ENCODE measurements at regions not wholly inside any gene's neighbourhood (a gene's known extent, or its start where the extent isn't known, plus 50 kb on each side); places are given as distances from the start of the nearest gene placed in this dataset.
"Not testable (repeated sequence)": the region's sequence is repeated elsewhere in the genome, so short reads cannot be mapped to it uniquely, and the experiment has no call there.

DNA sequence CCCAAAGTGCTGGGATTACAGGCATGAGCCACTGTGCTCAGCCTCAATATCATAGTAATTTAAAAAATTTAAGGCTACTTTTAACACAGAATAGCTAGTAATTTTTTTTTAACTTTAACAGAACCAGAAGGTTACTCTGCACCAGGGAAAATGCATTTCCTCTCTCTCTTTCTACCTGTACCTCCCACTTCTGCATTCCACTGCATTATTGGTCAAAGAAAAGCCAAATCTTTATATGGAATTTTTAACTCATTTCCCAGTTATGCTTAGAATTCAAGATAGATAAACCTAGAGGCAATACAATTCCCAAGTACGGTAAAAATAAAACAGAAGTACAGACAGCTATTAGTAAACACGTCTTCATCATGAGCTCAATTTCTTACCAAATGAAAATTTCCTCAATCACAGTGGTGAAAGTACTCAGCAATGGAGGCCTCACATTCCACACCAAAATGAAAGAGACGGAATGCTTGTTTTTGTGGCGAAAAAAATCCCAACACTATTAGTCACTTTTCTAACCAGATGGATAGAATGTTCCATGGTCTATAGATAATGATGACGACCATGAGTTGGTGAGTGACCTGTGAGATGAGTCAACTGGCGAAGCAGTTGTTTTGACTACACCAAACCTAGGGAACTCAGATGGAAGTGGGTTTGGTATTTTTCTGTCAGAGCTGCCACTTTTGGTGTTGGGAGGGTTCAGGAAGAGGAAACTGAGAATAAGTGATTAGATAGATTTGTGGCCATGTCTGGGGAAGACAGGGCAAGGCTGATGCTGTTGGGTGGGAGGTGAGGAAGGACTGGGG, 104.7 kb upstream of the SGK1 start:
- DNase-seq, result no peak

DNA sequence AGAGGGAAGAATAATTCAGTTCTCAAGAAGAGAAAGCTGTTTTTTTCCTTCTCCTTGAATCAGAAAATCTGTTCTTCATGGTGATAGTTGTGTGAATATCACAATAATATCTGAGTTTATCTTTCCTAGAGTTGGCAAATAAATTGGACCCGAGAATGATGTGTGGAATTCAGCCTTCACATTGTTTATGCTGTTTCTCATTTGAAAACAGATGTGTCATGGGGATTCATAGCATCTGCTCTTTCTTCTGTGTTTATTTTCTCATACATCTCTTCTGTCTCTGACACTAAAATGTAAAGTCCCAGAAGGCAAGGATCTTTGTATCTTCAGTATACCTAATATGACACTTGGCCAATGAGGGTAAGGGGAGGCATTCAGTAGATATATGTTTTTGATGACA, 103.6 kb upstream of the SGK1 start:
- no peak for DNase-seq

DNA sequence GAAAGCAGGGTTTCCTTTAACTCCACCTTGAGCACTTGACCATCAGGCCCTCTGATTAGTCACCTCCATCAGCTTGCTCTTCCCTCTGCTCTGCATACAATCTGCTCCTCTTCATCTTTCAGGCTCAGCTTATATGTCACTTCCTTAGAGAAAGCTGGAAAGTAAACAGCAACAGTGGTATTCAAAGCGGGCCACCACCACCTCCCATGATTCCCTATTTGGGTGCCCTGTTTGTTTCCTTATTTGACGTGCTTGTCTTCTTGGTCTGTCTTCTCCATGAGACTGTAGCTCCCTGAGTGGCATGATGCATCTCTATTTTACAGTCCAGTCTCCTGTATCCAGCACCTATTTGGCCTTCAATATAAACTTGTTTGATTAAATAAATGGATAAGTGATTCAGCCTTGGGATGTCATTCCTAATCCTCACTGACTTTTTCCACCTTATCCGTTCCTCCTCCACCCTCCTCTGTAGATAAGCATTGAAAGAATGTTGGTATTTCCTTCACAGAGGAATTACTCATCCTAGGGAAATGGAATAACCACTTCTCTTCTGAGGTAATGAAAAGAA, 102.8 kb upstream of the SGK1 start:
- no peak for DNase-seq

DNA sequence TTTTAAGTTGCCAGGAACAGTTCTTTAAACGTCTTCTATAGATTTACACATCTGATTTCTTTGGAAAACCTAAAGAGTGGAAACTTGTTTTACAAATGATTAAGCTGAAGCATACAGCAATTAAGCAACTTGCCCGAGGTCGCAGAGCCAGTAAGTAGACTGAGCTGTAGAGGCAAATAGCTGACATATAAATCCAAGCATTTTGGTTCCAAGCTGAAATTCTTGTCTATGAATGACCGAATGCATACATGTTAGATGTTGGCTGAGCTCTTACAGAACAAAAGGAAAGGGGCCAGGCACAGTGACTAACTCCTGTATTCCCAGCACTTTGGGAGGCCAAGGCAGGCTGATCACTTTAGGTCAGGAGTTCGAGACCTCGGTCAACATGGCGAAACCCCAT, 101.8 kb upstream of the SGK1 start:
- no peak for DNase-seq

DNA sequence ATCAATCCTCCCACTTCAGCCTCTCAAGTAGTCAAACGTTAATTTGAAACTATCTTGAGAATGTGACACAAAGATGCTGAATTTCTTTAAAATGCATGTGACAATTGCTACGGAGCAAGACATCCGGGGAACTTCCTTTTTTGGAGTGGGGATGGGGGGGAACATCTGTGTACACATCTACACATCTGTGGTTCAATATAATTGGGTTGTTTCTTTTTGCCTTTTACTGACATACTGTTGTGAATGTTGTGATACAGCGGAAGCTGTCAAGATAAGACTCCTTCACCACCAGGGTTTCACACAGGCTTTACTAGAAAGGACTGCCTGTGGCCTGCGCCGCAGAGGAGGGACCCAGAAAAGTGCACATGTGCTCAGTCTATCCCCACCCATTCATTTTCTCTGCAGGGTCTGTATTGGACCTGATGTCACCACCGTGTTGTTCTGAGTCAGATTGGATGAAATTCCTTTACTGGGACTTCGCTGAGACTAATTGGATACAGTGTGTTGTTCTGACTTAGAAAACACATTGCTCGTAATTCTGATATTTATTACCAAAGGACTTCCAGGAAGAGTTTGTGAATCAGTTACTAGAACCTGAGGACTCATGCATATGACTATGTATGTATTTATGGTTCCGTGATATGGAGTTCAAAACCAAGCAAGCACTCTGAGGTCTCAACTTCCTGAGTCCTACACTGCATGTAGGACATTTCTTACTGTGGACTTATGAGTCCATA, 98.7 kb upstream of the SGK1 start:
- DNase-seq, result no peak

DNA sequence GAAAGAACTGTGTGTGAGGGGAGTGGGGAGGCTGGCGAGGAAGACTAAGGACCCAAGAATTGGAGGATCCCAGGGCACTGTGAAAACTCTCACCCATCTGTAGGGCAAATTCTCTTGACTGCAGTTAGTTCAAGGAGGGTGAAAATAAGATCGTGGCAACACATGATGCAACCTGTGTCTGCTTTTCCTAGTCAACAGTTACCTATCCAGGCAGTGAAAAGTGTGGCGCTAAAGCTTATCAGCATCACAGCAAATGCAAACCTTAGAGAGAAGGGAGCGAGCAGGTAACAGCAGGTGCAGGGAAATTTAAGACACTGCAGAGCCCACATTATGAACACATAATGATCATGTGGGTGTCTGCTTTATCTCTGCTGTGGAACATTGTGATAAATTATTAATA, 97.7 kb upstream of the SGK1 start:
- DNase-seq, result no peak

DNA sequence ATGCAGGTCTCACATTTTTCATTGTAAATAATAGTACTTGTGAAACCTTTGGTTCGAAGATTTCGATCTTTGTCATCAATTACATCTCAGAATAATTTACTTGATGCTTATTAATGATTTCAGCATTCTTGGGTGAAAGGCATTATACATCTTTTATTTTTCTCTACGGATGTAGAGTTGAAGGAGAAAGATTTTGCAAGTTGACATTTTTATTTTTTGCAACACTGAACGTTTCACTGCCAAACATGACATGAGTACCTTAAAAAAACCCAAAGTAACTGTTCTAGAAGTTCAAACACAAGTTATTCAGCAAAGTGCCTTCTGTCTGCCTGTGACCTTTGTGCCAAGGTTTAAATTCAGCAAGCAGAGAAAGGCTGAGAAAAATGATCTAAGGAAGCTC, 97.3 kb upstream of the SGK1 start:
- DNase-seq, result no peak

DNA sequence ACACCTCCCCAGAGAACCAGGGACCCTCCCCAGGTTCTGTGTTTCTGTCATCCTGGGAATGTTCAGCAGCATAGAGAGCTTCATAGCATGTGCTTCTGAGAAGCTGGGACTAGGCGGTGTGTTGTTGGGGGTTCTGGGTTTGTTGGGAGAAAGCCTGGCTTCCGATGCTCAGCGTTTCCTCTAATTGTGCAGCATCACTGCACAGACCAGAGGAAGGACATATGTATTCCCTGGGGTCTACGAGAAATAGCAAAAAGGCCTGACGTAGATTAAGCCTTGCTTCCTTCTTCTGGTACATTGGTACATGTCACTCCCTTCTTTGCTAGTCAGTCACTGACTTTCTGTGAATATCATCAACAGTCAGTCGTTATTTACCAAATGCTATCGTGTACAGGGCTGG, 96.9 kb upstream of the SGK1 start:
- DNase-seq, result no peak

DNA sequence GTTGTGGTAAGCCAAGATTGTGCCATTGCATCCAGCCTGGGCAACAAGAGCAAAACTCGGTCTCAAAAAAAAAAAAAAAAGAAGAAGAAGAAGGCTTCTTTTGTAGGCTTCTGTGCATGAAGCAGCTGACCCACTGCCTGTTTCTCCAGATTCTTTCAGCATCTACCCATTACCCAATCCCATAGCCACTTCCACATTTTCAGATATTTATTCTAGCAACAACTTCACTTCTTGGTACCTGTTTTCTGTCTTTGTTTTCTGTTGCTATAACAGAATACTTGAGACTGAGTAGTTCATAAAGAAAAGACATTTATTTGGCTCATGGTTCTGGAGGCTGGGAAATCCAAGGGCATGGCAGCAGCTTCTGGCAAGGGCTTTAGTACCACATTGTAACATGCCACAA, 95.3 kb upstream of the SGK1 start:
- no peak for DNase-seq

DNA sequence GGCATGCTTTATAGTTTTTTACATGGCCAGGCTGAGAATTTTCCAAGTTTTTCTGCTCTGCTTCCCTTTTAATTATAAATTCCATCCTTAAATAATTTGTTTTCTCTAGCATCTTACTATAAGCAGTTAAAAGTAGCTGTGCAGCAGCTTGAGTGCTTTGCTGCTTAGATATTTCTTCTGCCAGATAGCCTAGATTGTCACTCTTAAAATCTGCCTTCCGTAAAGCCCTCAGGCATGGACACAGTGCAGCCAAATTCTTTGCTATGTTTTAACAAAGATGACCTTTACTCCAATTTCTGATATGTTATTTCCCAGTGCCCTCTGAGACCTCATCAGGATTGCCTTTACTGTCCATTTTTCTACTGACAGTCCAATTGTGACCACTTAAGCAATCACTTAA, 92.6 kb upstream of the SGK1 start:
- DNase-seq, result no peak

DNA sequence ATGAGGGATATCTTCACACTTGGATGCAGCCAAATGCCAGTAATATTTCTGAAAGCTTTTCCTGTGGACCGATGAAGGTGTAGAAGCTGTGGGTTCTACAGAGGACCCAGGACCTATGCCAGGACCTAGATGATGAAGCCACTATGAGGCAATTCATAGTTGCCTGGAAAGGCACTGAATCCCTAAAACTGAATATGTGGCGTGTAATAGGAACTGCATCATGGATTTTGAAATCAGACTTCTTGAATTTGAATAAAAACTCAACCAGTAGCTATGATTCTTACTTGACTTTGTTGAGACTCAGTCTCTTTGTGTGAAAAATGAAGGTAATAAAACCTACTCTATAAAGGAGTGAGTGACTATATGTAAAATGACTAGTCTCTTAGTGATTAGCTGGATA, 89.9 kb upstream of the SGK1 start:
- DNase-seq, result no peak

DNA sequence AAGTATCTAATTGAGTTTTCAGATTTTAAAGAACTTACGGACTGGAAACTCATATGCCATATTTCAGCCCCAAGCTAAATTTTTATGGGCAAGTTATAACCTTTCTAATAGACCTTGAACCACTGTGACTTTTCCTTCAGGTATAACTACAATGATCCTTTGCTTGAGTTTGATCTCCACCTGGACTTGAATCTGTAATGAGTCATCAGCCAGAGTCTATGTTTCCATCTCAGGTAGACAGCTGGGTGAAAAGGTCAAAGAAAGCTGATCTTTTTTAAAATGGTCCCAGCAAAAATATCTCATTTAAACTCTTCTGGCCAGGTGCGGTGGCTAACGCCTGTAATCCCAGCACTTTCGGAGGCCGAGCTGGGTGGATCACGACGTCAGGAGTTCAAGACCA, 88.4 kb upstream of the SGK1 start:
- no peak for DNase-seq

DNA sequence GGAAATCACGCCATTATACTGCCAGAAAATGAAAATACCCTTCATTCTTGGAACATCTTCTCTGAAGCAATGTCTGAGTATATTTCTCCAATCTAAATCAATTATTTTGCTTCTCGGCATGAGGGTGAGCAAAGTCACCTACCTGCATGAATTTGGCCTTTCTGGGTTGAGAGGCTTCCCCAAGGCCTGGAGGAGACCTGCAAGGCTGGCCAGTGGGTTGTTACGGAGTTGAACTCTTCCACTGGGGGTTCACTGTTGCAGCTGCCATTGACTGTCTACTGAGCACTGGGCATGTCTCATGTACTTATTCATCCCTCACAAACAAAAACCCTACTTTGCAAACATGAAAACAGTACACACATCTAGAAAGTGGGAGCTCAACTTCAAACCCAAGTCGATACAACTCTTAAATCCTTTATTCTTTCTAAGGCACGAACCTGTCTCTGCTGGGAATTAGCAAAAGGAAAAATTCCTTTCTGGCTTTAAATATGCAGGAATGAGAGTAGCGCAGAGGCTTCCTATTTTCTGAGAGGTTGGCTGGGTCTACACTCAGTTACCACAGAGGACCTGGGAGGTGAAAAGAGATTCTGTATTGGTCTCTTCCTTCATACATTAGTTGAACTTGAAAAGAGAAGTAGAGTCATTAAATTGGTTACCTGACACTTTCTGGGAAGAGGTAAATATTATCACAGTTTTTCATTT, 87.6 kb upstream of the SGK1 start:
- DNase-seq, result no peak

DNA sequence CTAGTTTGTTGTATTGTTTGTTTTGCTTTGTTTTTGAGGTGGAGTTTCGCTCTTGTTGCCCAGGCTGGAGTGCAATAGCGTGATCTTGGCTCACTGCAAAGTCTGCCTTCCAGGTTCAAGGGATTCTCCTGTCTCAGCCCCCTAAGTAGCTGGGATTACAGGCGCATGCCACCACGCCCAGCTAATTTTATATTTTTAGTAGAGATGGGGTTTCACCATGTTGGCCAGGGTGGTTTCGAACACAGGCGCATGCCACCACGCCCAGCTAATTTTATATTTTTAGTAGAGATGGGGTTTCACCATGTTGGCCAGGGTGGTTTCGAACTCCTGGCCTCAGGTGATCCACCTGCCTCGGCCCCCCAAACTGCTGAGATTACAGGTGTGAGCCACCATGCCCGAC, 85.4 kb upstream of the SGK1 start:
- not testable (repeated sequence) for DNase-seq

DNA sequence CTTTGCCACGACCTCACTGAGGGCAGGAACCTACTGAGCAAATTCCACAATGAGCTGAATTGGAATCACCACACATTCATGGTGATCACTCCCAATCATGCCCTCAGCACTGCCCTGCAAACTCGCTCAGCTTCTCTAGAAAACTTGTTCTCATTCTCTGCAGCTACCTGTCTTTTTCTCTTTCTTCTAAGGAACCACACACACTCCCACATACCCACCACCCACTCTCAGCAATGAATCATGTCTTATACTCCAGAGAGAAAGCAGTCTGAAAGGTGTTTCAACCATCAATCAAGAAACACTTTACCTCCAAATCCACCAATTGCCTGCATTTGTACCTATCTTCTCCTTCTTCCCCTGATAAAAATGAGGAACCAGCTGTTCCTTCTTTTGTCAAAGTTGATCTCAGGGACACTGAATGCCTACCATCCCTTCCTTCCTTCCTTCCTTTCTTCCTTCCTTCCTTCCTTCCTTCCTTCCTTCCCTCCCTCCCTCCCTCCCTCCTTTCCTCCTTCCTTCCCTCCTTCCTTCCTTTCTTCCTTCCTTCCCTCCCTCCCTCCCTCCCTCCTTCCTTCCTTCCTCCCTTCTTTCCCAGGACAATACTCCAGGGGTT, 84.6 kb upstream of the SGK1 start:
- DNase-seq, result no peak

DNA sequence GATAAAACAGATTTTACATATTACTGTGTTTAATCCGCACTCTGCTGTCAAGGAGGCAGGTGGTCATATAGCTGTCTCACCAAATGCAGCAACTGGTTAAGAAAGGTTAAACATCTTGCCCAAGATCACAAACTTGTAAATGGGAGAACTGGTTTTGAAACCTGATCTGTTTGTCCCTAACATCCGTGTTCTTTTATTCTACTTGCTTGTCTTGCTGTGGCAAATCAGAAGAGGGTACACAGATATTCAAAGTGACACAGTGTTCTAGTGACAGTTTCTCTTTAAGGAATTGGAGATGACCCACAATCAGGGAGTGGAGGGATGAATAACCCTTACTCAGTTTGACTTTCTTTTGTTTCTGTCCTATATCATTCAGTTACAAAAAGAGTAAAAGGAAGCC, 83.0 kb upstream of the SGK1 start:
- no peak for DNase-seq

DNA sequence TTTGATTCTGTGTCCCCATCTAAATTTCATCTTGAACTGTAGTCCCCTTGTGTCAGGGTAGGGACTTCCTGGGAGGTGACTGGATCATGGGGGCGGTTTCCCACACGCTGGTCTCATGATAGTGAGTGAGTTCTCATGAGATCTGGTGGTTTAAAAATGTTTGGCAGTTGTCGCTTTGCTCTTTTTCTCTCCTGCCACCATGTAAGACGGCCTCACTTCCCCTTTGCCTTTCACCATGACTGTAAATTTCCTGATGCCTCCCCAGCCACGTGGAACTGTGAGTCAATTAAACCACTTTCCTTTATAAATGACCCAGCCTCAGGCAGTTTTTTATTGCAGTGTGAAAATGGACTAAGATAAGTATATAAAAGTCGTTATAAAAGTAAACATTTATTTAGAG, 80.5 kb upstream of the SGK1 start:
- DNase-seq, result peak; percentile 38

DNA sequence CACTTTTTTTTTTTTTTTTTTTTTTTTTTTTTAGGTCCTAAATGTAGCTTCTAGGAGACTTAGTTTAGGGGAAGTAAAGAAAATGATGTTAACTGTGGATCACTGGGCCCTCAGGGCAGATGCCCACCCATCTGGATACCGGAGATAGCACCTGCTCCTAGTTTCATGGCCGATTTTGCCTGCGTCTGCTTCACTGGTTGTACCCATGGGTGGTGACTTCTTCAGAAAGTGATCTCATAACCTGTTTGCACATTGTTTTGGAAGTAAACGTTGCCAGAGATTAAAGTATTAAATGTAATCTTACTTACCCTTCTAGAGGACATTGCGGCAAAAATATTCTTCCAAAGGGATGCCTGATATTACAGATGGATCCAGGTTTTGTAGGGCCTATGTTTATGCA, 79.8 kb upstream of the SGK1 start:
- DNase-seq, result no peak

DNA sequence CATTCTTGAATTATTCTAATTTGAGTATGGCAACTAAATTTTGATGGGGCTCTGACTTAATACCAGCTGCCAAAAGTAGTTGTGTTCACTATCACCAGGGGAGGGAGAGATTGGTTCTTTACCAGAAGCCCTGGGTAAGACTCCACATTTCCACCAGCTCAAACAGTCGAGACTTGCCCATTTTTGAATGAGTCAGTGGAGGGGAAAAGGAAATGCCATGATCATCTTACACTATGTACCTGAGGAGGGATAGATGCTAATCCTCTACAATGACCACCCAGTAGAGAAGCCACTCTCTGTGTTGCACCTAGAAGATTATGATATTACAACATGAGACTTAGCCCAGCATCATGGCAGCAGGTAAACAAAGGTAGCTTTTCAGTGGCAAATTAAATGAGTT, 77.0 kb upstream of the SGK1 start:
- no peak for DNase-seq

DNA sequence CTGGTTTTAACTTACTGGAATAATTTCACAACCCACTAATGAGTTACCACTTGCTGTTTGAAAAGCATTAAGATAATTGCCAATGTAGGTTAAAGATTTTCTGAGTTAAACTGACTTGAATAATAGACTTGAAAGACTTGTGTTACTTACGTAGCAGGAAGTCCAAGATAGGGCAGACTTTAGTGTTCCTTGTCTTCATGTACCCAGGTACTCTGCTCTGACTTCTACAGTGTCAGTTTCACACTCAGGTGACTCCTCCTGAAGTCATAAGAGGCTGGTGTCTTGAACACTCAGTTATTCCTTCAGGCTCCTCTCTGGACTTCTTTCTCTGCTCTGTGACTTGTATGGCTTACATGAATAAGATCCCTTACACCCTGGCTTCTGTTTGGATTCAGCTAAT, 76.3 kb upstream of the SGK1 start:
- no peak for DNase-seq

DNA sequence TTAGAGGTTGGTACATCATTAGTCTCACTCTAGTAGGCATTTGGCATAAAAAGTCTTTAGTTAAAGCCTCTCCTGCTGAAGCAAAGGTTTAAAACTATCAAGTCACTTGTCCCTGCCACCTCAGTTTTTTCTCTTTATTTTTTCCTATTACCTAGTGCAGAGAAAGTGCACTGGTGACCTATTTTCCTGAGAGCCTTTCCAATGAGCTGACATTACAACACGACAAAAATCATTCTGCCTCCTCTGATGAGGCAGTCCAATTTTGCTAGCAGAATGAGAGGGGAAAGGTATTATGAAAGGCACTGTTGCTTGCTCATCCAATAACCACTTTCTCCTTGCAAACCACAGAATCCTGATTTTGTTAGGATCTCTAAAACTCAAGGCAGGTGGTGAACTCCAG, 73.3 kb upstream of the SGK1 start:
- no peak for DNase-seq

DNA sequence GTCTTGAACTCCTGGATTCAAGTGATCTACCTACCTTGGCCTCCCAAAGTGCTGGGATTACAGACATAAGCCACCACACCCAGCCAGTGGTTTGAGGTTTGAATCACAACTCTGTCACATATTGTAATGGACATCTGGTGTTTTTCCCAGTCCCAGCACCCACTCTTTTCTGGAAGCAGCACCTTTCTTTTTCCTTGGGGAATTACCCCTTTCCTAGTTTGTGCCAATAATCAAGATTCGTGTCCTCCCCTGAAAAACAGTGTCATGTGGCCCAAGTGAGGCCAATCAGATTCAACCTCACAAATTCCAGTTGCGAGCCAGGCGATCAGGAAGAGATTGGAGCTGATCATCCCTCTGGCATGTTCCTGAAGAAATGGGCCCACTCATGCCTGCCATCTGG, 71.7 kb upstream of the SGK1 start:
- no peak for DNase-seq

DNA sequence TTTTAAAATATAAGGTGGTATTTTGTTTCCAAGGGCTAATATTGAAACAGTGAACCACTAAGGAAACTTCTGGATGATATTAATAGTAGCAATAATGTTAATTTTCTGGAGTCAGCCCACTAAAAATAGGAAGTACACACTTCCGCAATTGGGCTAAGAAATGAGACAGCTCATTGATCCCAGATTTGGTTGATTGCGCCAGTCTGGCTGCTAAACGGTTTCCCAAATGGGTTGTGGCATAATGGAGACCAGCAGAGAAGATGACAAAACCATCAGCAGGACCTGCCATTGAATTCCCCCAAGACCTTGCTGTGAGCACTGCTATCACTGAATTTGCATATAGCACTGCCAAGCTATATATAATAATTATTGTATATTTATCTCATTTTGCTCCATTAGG, 71.2 kb upstream of the SGK1 start:
- DNase-seq, result no peak

Data from stimulated activated CD8-positive, alpha-beta memory T cell treated with anti-CD3 and anti-CD28 coated beads, Interleukin-4, amount 100 ng/mL, for 48 hours (primary cell).